ENCODE measurements at regions not wholly inside any gene's neighbourhood (a gene's known extent, or its start where the extent isn't known, plus 50 kb on each side); places are given as distances from the start of the nearest gene placed in this dataset.

GRCh38 chr12:63020269-63020668 is 85.3 kb upstream of the PPM1H start:
- TF ChIP-seq CTCF (tag by site-specific recombination; IDR thresholded peaks at IDR 0.05) (no peak), GLI4 (tag by site-specific recombination; IDR thresholded peaks at IDR 0.05) (no peak), ZFP41 (tag by site-specific recombination; IDR thresholded peaks at IDR 0.05; ENCODE audit: borderline replicate concordance) (no peak), ZNF274 (IDR thresholded peaks at IDR 0.05; ENCODE audit: low read length) (no peak), ZNF274 (tag by site-specific recombination; IDR thresholded peaks at IDR 0.05; ENCODE audit: borderline replicate concordance) (no peak), YY2 (tag by site-specific recombination; IDR thresholded peaks at IDR 0.05) (no peak), ZNF777 (tag by site-specific recombination; IDR thresholded peaks at IDR 0.05; ENCODE audit: borderline replicate concordance) (no peak)
